ENCODE measurements at regions not wholly inside any gene's neighbourhood (a gene's known extent, or its start where the extent isn't known, plus 50 kb on each side); places are given as distances from the start of the nearest gene placed in this dataset.

GRCh38 chr5:68395302-68395701 lies 179.7 kb downstream of the PIK3R1 start:
- H3K4me2 ChIP-seq (ENCODE audit: insufficient read depth, low read length) = no peak overlapping the region
- no peak overlapping the region for H3K9ac ChIP-seq (ENCODE audit: low read depth, low read length)
- no peaks in the 10 kb centered on the region for H3K27me3 ChIP-seq (ENCODE audit: insufficient read depth, low read length, poor library complexity)
- H2AFZ ChIP-seq (ENCODE audit: low read depth, low read length) = no peak overlapping the region
- no peak overlapping the region for H3K4me3 ChIP-seq (ENCODE audit: low read depth in 1 of 2, low read length in 2 of 2)
- H3K36me3 ChIP-seq (ENCODE audit: insufficient read depth, low read length) = no peaks in the 10 kb centered on the region
- peaks cover 8% of the 10 kb centered on the region for H3K4me1 ChIP-seq (ENCODE audit: insufficient read depth, low read length)
- no peak for TF ChIP-seq EZH2 (IDR thresholded peaks at IDR 0.05; ENCODE audit: borderline replicate concordance, low read depth, low read length, severe bottlenecking)
- H4K20me1 ChIP-seq (ENCODE audit: insufficient read depth, low read length) = no peaks in the 10 kb centered on the region
- DNase-seq (no peak), ATAC-seq (ENCODE audit: insufficient read depth, low read depth) (no peak)
- H3K79me2 ChIP-seq (ENCODE audit: insufficient read depth, low read length) = no peaks in the 10 kb centered on the region
- peaks cover 3% of the 10 kb centered on the region for H3K9me3 ChIP-seq (ENCODE audit: insufficient read depth, low read length, severe bottlenecking)
- no peak overlapping the region for H3K27ac ChIP-seq (ENCODE audit: low read length)

GRCh38 chr5:68395926-68396511 lies 180.5 kb downstream of the PIK3R1 start:
- no peak for DNase-seq

GRCh38 chr5:68396722-68397121 lies 181.2 kb downstream of the PIK3R1 start:
- H3K79me2 ChIP-seq (ENCODE audit: insufficient read depth, low read length) = no peaks in the 10 kb centered on the region
- H3K27me3 ChIP-seq (ENCODE audit: insufficient read depth, low read length, poor library complexity) = no peaks in the 10 kb centered on the region
- no peak for DNase-seq
- no peaks in the 10 kb centered on the region for H4K20me1 ChIP-seq (ENCODE audit: insufficient read depth, low read length)
- no peak overlapping the region for H3K4me2 ChIP-seq (ENCODE audit: insufficient read depth, low read length)
- no peak for ATAC-seq (ENCODE audit: insufficient read depth, low read depth)
- no peak overlapping the region for H3K27ac ChIP-seq (ENCODE audit: low read length)
- TF ChIP-seq EZH2 (IDR thresholded peaks at IDR 0.05; ENCODE audit: borderline replicate concordance, low read depth, low read length, severe bottlenecking) (no peak), CTCF (IDR thresholded peaks at IDR 0.05; ENCODE audit: borderline replicate concordance, extremely low read depth, low read length, poor library complexity, severe bottlenecking) (no peak)
- H2AFZ ChIP-seq (ENCODE audit: low read depth, low read length) = no peak overlapping the region
- no peaks in the 10 kb centered on the region for H3K36me3 ChIP-seq (ENCODE audit: insufficient read depth, low read length)
- H3K9ac ChIP-seq (ENCODE audit: low read depth, low read length) = no peak overlapping the region
- peaks cover 8% of the 10 kb centered on the region for H3K4me1 ChIP-seq (ENCODE audit: insufficient read depth, low read length)
- H3K9me3 ChIP-seq (ENCODE audit: insufficient read depth, low read length, severe bottlenecking) = peaks cover 3% of the 10 kb centered on the region
- no peak overlapping the region for H3K4me3 ChIP-seq (ENCODE audit: low read depth in 1 of 2, low read length in 2 of 2)

More at GRCh38 chr5:68395926-68396511, 180.5 kb downstream of the PIK3R1 start:
- Histone ChIP-seq H2AFZ (ENCODE audit: low read depth, low read length) (no peak overlapping the region), H3K4me1 (ENCODE audit: insufficient read depth, low read length) (peaks cover 8% of the 10 kb centered on the region), H3K79me2 (ENCODE audit: insufficient read depth, low read length) (no peaks in the 10 kb centered on the region), H3K4me2 (ENCODE audit: insufficient read depth, low read length) (no peak overlapping the region), H3K27me3 (ENCODE audit: insufficient read depth, low read length, poor library complexity) (no peaks in the 10 kb centered on the region), H3K9ac (ENCODE audit: low read depth, low read length) (no peak overlapping the region), H3K36me3 (ENCODE audit: insufficient read depth, low read length) (no peaks in the 10 kb centered on the region), H3K4me3 (ENCODE audit: low read depth in 1 of 2, low read length in 2 of 2) (no peak overlapping the region), H4K20me1 (ENCODE audit: insufficient read depth, low read length) (no peaks in the 10 kb centered on the region), H3K9me3 (ENCODE audit: insufficient read depth, low read length, severe bottlenecking) (peaks cover 3% of the 10 kb centered on the region), H3K27ac (ENCODE audit: low read length) (no peak overlapping the region)
- no peak; the same call in 2 of the 3 replicates for ATAC-seq (ENCODE audit: insufficient read depth, low read depth)
- TF ChIP-seq CTCF (IDR thresholded peaks at IDR 0.05; ENCODE audit: borderline replicate concordance, extremely low read depth, low read length, poor library complexity, severe bottlenecking) = no peak
- TF ChIP-seq EZH2 (IDR thresholded peaks at IDR 0.05; ENCODE audit: borderline replicate concordance, low read depth, low read length, severe bottlenecking) = no peak

- no peak overlapping the region for H2AFZ ChIP-seq (ENCODE audit: low read depth, low read length)
- H3K79me2 ChIP-seq (ENCODE audit: insufficient read depth, low read length) = no peaks in the 10 kb centered on the region
- TF ChIP-seq CTCF (IDR thresholded peaks at IDR 0.05; ENCODE audit: borderline replicate concordance, extremely low read depth, low read length, poor library complexity, severe bottlenecking) (no peak), EZH2 (IDR thresholded peaks at IDR 0.05; ENCODE audit: borderline replicate concordance, low read depth, low read length, severe bottlenecking) (no peak)
- H3K27ac ChIP-seq (ENCODE audit: low read length) = no peak overlapping the region
- peaks cover 3% of the 10 kb centered on the region for H3K9me3 ChIP-seq (ENCODE audit: insufficient read depth, low read length, severe bottlenecking)
- no peak for DNase-seq
- no peak overlapping the region for H3K9ac ChIP-seq (ENCODE audit: low read depth, low read length)
- H3K4me3 ChIP-seq (ENCODE audit: low read depth in 1 of 2, low read length in 2 of 2) = no peak overlapping the region
- no peak overlapping the region for H3K4me2 ChIP-seq (ENCODE audit: insufficient read depth, low read length)
- no peak for ATAC-seq (ENCODE audit: insufficient read depth, low read depth)
- no peaks in the 10 kb centered on the region for H4K20me1 ChIP-seq (ENCODE audit: insufficient read depth, low read length)
- H3K36me3 ChIP-seq (ENCODE audit: insufficient read depth, low read length) = no peaks in the 10 kb centered on the region
- no peaks in the 10 kb centered on the region for H3K4me1 ChIP-seq (ENCODE audit: insufficient read depth, low read length)
- H3K27me3 ChIP-seq (ENCODE audit: insufficient read depth, low read length, poor library complexity) = no peaks in the 10 kb centered on the region
These were observed 182.7 kb downstream of the PIK3R1 start for GRCh38 chr5:68398146-68398812.

Measured in DND-41 (cell line).